ENCODE measurements at regions not wholly inside any gene's neighbourhood (a gene's known extent, or its start where the extent isn't known, plus 50 kb on each side); places are given as distances from the start of the nearest gene placed in this dataset.

DNA sequence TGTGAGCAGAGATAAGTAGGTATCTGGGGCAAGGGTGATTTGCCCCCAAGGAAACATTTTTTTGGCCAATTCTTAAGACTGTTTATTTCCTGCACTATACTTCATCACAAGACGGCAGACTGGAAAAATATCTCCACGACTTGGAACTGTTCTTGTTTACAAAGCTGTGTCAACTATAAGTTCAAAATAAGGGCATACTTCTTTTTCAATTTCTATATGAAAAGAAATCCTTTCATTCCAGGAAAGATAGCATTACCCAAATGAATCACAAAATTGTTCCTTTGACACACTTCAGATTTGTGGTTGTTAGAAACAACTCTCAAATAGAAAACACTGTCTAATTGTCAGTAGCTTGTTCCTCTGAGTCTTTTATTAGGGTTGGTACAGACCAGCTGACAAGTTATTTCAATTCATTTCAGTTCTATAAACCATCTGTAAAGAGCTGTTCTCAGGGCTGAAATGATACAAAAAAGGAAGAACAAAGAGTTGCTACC, 212.9 kb upstream of the PRDM1 start:
- CTCF ChIA-PET (ENCODE audit: unreplicated experiment), result interaction anchor here (0.6 kb wide), 1 partner anchor 125 kb away, joined by 3 read pairs; no protein-coding TSS in a partner anchor
- no peaks in the 10 kb centered on the region for H4K20me1 ChIP-seq (ENCODE audit: insufficient read depth, low read length)
- POLR2A ChIA-PET, result interaction anchor here (0.7 to 3.0 kb wide), 7 partner anchors 9 to 202 kb away, joined by 3 to 26 read pairs (median 4); no protein-coding TSS in a partner anchor
- intact Hi-C loops (cut with micrococcal nuclease; ENCODE audit: unreplicated experiment), result loop anchor here (5.0 to 10.0 kb wide), 2 partner anchors 209 to 292 kb away; no protein-coding TSS in a partner anchor
- peak overlapping the region; percentile 85 for H2AFZ ChIP-seq (ENCODE audit: low read length)
- H3K9me3 ChIP-seq (ENCODE audit: low read length), result no peaks in the 10 kb centered on the region
- no peaks in the 10 kb centered on the region for H3K9me2 ChIP-seq (ENCODE audit: insufficient read depth, low read length)
- no peak for DNase-seq (ENCODE audit: low spot score)
- no peaks in the 10 kb centered on the region for H3K79me2 ChIP-seq (ENCODE audit: insufficient read depth, low read depth, low read length)
- H3K4me1 ChIP-seq (ENCODE audit: insufficient read depth, low read length, poor library complexity, severe bottlenecking), result peaks cover 97% of the 10 kb centered on the region
- TF ChIP-seq, protein P1, sequence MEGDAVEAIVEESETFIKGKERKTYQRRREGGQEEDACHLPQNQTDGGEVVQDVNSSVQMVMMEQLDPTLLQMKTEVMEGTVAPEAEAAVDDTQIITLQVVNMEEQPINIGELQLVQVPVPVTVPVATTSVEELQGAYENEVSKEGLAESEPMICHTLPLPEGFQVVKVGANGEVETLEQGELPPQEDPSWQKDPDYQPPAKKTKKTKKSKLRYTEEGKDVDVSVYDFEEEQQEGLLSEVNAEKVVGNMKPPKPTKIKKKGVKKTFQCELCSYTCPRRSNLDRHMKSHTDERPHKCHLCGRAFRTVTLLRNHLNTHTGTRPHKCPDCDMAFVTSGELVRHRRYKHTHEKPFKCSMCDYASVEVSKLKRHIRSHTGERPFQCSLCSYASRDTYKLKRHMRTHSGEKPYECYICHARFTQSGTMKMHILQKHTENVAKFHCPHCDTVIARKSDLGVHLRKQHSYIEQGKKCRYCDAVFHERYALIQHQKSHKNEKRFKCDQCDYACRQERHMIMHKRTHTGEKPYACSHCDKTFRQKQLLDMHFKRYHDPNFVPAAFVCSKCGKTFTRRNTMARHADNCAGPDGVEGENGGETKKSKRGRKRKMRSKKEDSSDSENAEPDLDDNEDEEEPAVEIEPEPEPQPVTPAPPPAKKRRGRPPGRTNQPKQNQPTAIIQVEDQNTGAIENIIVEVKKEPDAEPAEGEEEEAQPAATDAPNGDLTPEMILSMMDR (conservative IDR thresholded peaks at IDR 0.05; ENCODE audit: low read length), result no peak
- no peak for TF ChIP-seq EZH2phosphoT487 (IDR thresholded peaks at IDR 0.05; ENCODE audit: borderline replicate concordance, low read depth, low read length)
- BruUV-seq (replicated peaks), result no TSS peak
- peak overlapping the region; percentile 55 for H3K27ac ChIP-seq (ENCODE audit: low read depth, low read length, poor library complexity, severe bottlenecking)
- peak overlapping the region; percentile 19 for H3K4me3 ChIP-seq (ENCODE audit: low read depth, low read length, poor library complexity, severe bottlenecking)
- no peaks in the 10 kb centered on the region for H3K36me3 ChIP-seq (ENCODE audit: insufficient read depth, low read length)
- peak overlapping the region; percentile 56 for H3K4me2 ChIP-seq (ENCODE audit: low read length)

DNA sequence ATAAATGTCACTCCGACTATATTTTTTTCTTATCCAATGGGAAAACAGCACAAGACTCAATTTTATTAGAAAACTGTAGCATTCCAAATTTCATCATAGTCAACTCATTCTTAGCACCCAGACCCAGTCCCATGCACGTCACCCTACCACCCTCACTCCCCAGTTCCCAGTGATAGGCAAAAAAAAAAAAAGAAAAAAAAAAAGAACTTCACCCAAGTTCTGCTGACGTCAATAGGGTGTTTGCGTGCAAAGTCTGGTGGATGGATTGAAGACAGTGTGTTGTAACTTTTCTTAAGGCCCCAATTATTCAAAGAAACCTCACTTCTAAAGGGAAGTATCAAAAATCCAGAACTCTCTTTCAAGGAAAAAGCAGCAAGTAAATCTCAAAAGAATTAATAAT, 213.9 kb upstream of the PRDM1 start:
- no TSS peak for BruUV-seq (replicated peaks)
- ChIA-PET CTCF (ENCODE audit: unreplicated experiment) (no interaction called here), POLR2A (interaction anchor here (1.4 kb wide), 1 partner anchor 16 kb away, joined by 4 read pairs; no protein-coding TSS in a partner anchor)
- Histone ChIP-seq H4K20me1 (ENCODE audit: insufficient read depth, low read length) (no peaks in the 10 kb centered on the region), H3K4me1 (ENCODE audit: insufficient read depth, low read length, poor library complexity, severe bottlenecking) (peaks cover 93% of the 10 kb centered on the region), H3K9me3 (ENCODE audit: low read length) (no peaks in the 10 kb centered on the region), H3K9me2 (ENCODE audit: insufficient read depth, low read length) (no peaks in the 10 kb centered on the region), H3K27ac (ENCODE audit: low read depth, low read length, poor library complexity, severe bottlenecking) (no peak overlapping the region), H3K36me3 (ENCODE audit: insufficient read depth, low read length) (no peaks in the 10 kb centered on the region), H3K4me3 (ENCODE audit: low read depth, low read length, poor library complexity, severe bottlenecking) (no peak overlapping the region), H3K79me2 (ENCODE audit: insufficient read depth, low read depth, low read length) (no peaks in the 10 kb centered on the region), H2AFZ (ENCODE audit: low read length) (peak overlapping the region; percentile 85; the same call in 1 of the 2 replicates), H3K4me2 (ENCODE audit: low read length) (peak overlapping the region; percentile 56; the same call in 1 of the 2 replicates)
- TF ChIP-seq, protein P1 (conservative IDR thresholded peaks at IDR 0.05; ENCODE audit: low read length), result no peak
- TF ChIP-seq EZH2phosphoT487 (IDR thresholded peaks at IDR 0.05; ENCODE audit: borderline replicate concordance, low read depth, low read length), result no peak
- no peak for DNase-seq (ENCODE audit: low spot score)
- intact Hi-C loops (cut with micrococcal nuclease; ENCODE audit: unreplicated experiment), result loop anchor here (5.0 to 10.0 kb wide), 2 partner anchors 210 to 293 kb away; no protein-coding TSS in a partner anchor

GRCh38 chr6:105871542-105871941, 214.6 kb upstream of the PRDM1 start:
- Histone ChIP-seq H3K9me3 (ENCODE audit: low read length) (no peaks in the 10 kb centered on the region), H3K79me2 (ENCODE audit: insufficient read depth, low read depth, low read length) (no peaks in the 10 kb centered on the region), H3K4me1 (ENCODE audit: insufficient read depth, low read length, poor library complexity, severe bottlenecking) (peaks cover 86% of the 10 kb centered on the region), H2AFZ (ENCODE audit: low read length) (peak overlapping the region; percentile 27; the same call in 1 of the 2 replicates), H3K4me3 (ENCODE audit: low read depth, low read length, poor library complexity, severe bottlenecking) (no peak overlapping the region), H3K4me2 (ENCODE audit: low read length) (0 out of 2 replicates have a peak overlapping the region, but pooled peaks have one; percentile 3), H3K27ac (ENCODE audit: low read depth, low read length, poor library complexity, severe bottlenecking) (no peak overlapping the region), H4K20me1 (ENCODE audit: insufficient read depth, low read length) (no peaks in the 10 kb centered on the region), H3K9me2 (ENCODE audit: insufficient read depth, low read length) (no peaks in the 10 kb centered on the region), H3K36me3 (ENCODE audit: insufficient read depth, low read length) (no peaks in the 10 kb centered on the region)
- intact Hi-C loops (cut with micrococcal nuclease; ENCODE audit: unreplicated experiment), result loop anchor here (5.0 to 10.0 kb wide), 2 partner anchors 211 to 293 kb away; no protein-coding TSS in a partner anchor
- DNase-seq (ENCODE audit: low spot score), result no peak
- ChIA-PET CTCF (ENCODE audit: unreplicated experiment) (interaction anchor here (0.6 kb wide), 1 partner anchor 121 kb away, joined by 3 read pairs; no protein-coding TSS in a partner anchor), POLR2A (interaction anchor here (0.7 to 1.5 kb wide), 6 partner anchors 10 to 27 kb away, joined by 3 to 4 read pairs (median 3); no protein-coding TSS in a partner anchor)
- TF ChIP-seq, protein P1 (conservative IDR thresholded peaks at IDR 0.05; ENCODE audit: low read length), result no peak
- no peak for TF ChIP-seq EZH2phosphoT487 (IDR thresholded peaks at IDR 0.05; ENCODE audit: borderline replicate concordance, low read depth, low read length)
- no TSS peak for BruUV-seq (replicated peaks)

Measured in OCI-LY7 (cell line).